ENCODE measurements at regions not wholly inside any gene's neighbourhood (a gene's known extent, or its start where the extent isn't known, plus 50 kb on each side); places are given as distances from the start of the nearest gene placed in this dataset.

DNA sequence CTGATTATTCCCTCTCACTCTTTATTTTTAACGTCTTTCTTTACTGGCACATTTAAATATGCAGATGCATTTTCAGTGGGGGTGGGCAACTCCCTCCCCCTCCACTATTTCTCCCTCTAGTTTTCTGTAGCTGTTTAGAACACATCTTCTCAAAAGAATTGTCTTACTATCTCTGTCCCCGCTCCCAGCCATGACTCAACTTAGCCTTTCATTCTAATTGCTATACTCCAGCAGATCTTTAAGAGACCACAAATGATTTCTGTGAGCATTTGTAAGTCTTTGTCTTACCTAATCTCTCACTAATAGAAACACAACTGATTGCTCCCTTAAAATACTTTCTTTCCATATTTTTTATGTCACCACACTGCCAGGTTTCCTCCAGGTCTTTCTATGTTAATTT, 350.9 kb downstream of the SPRY2 start:
- TF ChIP-seq, protein P1, sequence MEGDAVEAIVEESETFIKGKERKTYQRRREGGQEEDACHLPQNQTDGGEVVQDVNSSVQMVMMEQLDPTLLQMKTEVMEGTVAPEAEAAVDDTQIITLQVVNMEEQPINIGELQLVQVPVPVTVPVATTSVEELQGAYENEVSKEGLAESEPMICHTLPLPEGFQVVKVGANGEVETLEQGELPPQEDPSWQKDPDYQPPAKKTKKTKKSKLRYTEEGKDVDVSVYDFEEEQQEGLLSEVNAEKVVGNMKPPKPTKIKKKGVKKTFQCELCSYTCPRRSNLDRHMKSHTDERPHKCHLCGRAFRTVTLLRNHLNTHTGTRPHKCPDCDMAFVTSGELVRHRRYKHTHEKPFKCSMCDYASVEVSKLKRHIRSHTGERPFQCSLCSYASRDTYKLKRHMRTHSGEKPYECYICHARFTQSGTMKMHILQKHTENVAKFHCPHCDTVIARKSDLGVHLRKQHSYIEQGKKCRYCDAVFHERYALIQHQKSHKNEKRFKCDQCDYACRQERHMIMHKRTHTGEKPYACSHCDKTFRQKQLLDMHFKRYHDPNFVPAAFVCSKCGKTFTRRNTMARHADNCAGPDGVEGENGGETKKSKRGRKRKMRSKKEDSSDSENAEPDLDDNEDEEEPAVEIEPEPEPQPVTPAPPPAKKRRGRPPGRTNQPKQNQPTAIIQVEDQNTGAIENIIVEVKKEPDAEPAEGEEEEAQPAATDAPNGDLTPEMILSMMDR (conservative IDR thresholded peaks at IDR 0.05; ENCODE audit: low read depth, low read length) = no peak
- no peak for TF ChIP-seq EZH2 (IDR thresholded peaks at IDR 0.05; ENCODE audit: borderline replicate concordance, low read depth, low read length, poor library complexity, severe bottlenecking)
